ENCODE measurements at regions not wholly inside any gene's neighbourhood (a gene's known extent, or its start where the extent isn't known, plus 50 kb on each side); places are given as distances from the start of the nearest gene placed in this dataset.

GRCh38 chr12:30824311-30824710 is 69.6 kb upstream of the CAPRIN2 start:
- no peak for DNase-seq
- H3K27ac ChIP-seq (ENCODE audit: low read depth in 1 of 3, low read length in 2 of 3): no peak overlapping the region
- no peak overlapping the region for H3K4me3 ChIP-seq (ENCODE audit: low read depth in 1 of 3, low read length in 3 of 3)
- no peak for FAIRE-seq
- no peaks in the 10 kb centered on the region for H3K36me3 ChIP-seq (ENCODE audit: control insufficient read depth in 3 of 3, insufficient read depth in 2 of 3, low read depth in 1 of 3, low read length in 3 of 3)
- H3K27me3 ChIP-seq (ENCODE audit: control insufficient read depth in 3 of 3, insufficient read depth in 3 of 3, low read length in 3 of 3): peaks cover 0 to 29% (median 0%) of the 10 kb centered on the region in 3 donors
- H3K4me1 ChIP-seq (ENCODE audit: control insufficient read depth in 3 of 3, insufficient read depth in 2 of 3, low read depth in 1 of 3, low read length in 2 of 3): peaks cover 0 to 4% (median 2%) of the 10 kb centered on the region in 3 donors
- H3K9me3 ChIP-seq (ENCODE audit: control insufficient read depth in 2 of 2, insufficient read depth in 1 of 2, low read depth in 1 of 2, low read length in 1 of 2): no peaks in the 10 kb centered on the region
- 92 to 95% (median 95%) methylated on average over 5 of the region's 5 CpGs for WGBS, 3 donors

DNA sequence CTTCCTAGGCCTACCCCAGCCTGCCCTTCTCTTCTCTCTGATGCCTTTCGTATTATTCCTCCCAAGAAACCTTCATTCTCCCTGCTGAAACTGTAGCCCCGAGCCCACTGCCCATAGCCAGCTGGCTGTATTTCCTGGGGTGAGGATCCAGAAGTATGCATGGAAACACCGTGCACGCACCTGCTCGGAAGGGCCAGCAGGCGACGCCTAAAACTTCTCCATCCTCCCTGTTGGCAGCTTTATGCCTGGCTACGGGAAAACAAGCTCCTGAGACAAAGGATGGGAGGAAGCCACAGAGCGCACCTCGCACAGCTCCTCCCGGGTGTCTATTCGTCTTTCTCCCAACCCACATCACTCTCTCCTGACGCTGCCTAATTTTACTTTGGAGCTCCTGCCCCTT is 69.0 kb upstream of the CAPRIN2 start:
- Histone ChIP-seq H3K27me3 (ENCODE audit: control insufficient read depth in 3 of 3, insufficient read depth in 3 of 3, low read length in 3 of 3) (peaks cover 0 to 30% (median 0%) of the 10 kb centered on the region in 3 donors), H3K4me1 (ENCODE audit: control insufficient read depth in 3 of 3, insufficient read depth in 2 of 3, low read depth in 1 of 3, low read length in 2 of 3) (peaks cover 0 to 4% (median 2%) of the 10 kb centered on the region in 3 donors), H3K4me3 (ENCODE audit: low read depth in 1 of 3, low read length in 3 of 3) (no peak overlapping the region), H3K36me3 (ENCODE audit: control insufficient read depth in 3 of 3, insufficient read depth in 2 of 3, low read depth in 1 of 3, low read length in 3 of 3) (no peaks in the 10 kb centered on the region), H3K9me3 (ENCODE audit: control insufficient read depth in 2 of 2, insufficient read depth in 1 of 2, low read depth in 1 of 2, low read length in 1 of 2) (no peaks in the 10 kb centered on the region), H3K27ac (ENCODE audit: low read depth in 1 of 3, low read length in 2 of 3) (no peak overlapping the region)
- DNase-seq: no peak
- WGBS, 3 donors: 83 to 88% (median 85%) methylated on average over 13 of the region's 13 CpGs
- no peak for FAIRE-seq

- peaks cover 0 to 30% (median 0%) of the 10 kb centered on the region in 3 donors for H3K27me3 ChIP-seq (ENCODE audit: control insufficient read depth in 3 of 3, insufficient read depth in 3 of 3, low read length in 3 of 3)
- peak overlapping the region in 2 of 3 donors; percentile 48 to 57 for H3K27ac ChIP-seq (ENCODE audit: low read depth in 1 of 3, low read length in 2 of 3)
- FAIRE-seq: no peak
- H3K4me1 ChIP-seq (ENCODE audit: control insufficient read depth in 3 of 3, insufficient read depth in 2 of 3, low read depth in 1 of 3, low read length in 2 of 3): peaks cover 0 to 4% (median 2%) of the 10 kb centered on the region in 3 donors
- H3K9me3 ChIP-seq (ENCODE audit: control insufficient read depth in 2 of 2, insufficient read depth in 1 of 2, low read depth in 1 of 2, low read length in 1 of 2): no peaks in the 10 kb centered on the region
- H3K36me3 ChIP-seq (ENCODE audit: control insufficient read depth in 3 of 3, insufficient read depth in 2 of 3, low read depth in 1 of 3, low read length in 3 of 3): no peaks in the 10 kb centered on the region
- WGBS, 3 donors: 29 to 33% (median 32%) methylated on average over 32 of the region's 32 CpGs
- peak overlapping the region in 2 of 3 donors; percentile 37 to 48 for H3K4me3 ChIP-seq (ENCODE audit: low read depth in 1 of 3, low read length in 3 of 3)
- DNase-seq: no peak
These were observed 68.5 kb upstream of the CAPRIN2 start for GRCh38 chr12:30823156-30823699.

DNA sequence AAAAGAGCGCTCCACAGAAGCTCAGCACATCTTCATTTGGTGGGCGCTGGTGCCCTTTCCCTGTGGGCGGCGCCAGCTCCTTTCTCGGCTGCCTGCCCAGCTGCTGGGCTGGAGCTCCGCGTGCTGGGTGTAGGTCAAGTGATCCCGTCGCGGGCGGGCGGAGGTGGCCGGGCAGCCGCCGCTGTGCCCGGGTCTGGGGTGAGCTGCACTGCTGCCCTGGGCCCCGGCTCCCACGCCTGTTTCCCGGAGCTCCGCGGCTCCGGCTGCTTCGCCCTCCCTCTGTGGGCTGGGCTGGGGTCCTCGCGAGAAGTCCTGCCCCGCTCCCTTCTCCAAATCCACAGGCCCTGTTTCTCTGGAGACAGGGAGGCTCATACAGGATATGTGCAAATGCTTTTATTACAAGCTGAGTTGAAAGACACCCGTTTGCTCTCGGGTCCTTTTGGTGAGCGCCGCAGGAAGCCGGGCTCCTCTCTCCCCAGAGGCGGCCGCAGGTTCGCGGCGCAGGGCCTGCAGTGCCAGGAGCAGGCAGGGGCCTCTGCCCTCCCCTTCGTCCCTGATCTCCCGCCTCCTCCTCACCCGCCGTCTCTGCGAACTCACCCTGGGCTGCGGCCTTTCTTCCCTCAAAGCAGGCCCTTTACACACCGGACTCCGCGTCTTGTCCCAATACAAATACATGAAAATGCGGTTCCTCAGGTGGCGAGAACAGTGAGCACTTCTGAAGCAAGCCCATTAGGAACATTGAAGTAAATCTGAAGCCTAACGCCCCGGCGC is 67.8 kb upstream of the CAPRIN2 start:
- Histone ChIP-seq H3K36me3 (ENCODE audit: control insufficient read depth in 3 of 3, insufficient read depth in 2 of 3, low read depth in 1 of 3, low read length in 3 of 3) (no peaks in the 10 kb centered on the region), H3K4me3 (ENCODE audit: low read depth in 1 of 3, low read length in 3 of 3) (peak overlapping the region; percentile 36 to 48 (median 37)), H3K9me3 (ENCODE audit: control insufficient read depth in 2 of 2, insufficient read depth in 1 of 2, low read depth in 1 of 2, low read length in 1 of 2) (no peaks in the 10 kb centered on the region), H3K27ac (ENCODE audit: low read depth in 1 of 3, low read length in 2 of 3) (peak overlapping the region in 2 of 3 donors; percentile 48 to 57), H3K4me1 (ENCODE audit: control insufficient read depth in 3 of 3, insufficient read depth in 2 of 3, low read depth in 1 of 3, low read length in 2 of 3) (peaks cover 0 to 4% (median 2%) of the 10 kb centered on the region in 3 donors), H3K27me3 (ENCODE audit: control insufficient read depth in 3 of 3, insufficient read depth in 3 of 3, low read length in 3 of 3) (peaks cover 0 to 30% (median 0%) of the 10 kb centered on the region in 3 donors)
- DNase-seq (peak; percentile 49 to 66), FAIRE-seq (no peak)
- WGBS, 3 donors: 1 to 3% (median 2%) methylated on average over 33 to 50 of the region's 50 CpGs

DNA sequence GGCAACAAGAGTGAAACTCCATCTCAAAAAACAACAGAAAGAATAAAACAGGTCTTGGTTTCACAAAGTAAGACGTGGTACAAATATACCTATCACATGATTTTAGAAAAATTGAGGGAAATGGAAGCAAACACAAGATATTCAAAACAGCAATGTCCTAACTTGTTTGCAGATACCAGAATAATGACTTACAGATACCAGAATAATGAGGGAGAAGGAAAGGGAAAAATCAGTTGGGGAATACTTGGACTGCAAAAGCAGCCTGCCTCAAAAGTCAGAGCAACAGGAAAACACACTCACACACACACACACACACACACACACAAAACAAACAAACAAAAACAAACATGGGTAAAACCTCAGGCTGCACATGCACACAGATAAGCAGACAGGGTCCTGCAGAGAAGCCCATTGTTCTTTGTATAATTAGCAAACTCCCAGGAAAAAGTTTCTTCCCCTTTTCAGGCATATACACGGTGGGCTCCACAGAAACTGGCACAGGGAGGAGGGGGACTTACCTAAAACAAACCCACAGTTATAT is 65.7 kb upstream of the CAPRIN2 start:
- 36 to 57% (median 48%) methylated on average over 2 of the region's 2 CpGs for WGBS, 3 donors
- H3K27me3 ChIP-seq (ENCODE audit: control insufficient read depth in 3 of 3, insufficient read depth in 3 of 3, low read length in 3 of 3): peaks cover 0 to 30% (median 0%) of the 10 kb centered on the region in 3 donors
- peaks cover 0 to 4% (median 2%) of the 10 kb centered on the region in 3 donors for H3K4me1 ChIP-seq (ENCODE audit: control insufficient read depth in 3 of 3, insufficient read depth in 2 of 3, low read depth in 1 of 3, low read length in 2 of 3)
- no peak overlapping the region for H3K4me3 ChIP-seq (ENCODE audit: low read depth in 1 of 3, low read length in 3 of 3)
- no peaks in the 10 kb centered on the region for H3K9me3 ChIP-seq (ENCODE audit: control insufficient read depth in 2 of 2, insufficient read depth in 1 of 2, low read depth in 1 of 2, low read length in 1 of 2)
- H3K36me3 ChIP-seq (ENCODE audit: control insufficient read depth in 3 of 3, insufficient read depth in 2 of 3, low read depth in 1 of 3, low read length in 3 of 3): no peaks in the 10 kb centered on the region
- no peak for FAIRE-seq
- no peak overlapping the region for H3K27ac ChIP-seq (ENCODE audit: low read depth in 1 of 3, low read length in 2 of 3)
- DNase-seq: no peak

GRCh38 chr12:30818562-30818961 is 63.8 kb upstream of the CAPRIN2 start:
- FAIRE-seq (no peak), DNase-seq (no peak)
- Histone ChIP-seq H3K4me1 (ENCODE audit: control insufficient read depth in 3 of 3, insufficient read depth in 2 of 3, low read depth in 1 of 3, low read length in 2 of 3) (peaks cover 0 to 4% (median 2%) of the 10 kb centered on the region in 3 donors), H3K36me3 (ENCODE audit: control insufficient read depth in 3 of 3, insufficient read depth in 2 of 3, low read depth in 1 of 3, low read length in 3 of 3) (no peaks in the 10 kb centered on the region), H3K27ac (ENCODE audit: low read depth in 1 of 3, low read length in 2 of 3) (no peak overlapping the region), H3K9me3 (ENCODE audit: control insufficient read depth in 2 of 2, insufficient read depth in 1 of 2, low read depth in 1 of 2, low read length in 1 of 2) (no peaks in the 10 kb centered on the region), H3K4me3 (ENCODE audit: low read depth in 1 of 3, low read length in 3 of 3) (no peak overlapping the region), H3K27me3 (ENCODE audit: control insufficient read depth in 3 of 3, insufficient read depth in 3 of 3, low read length in 3 of 3) (peaks cover 0 to 24% (median 0%) of the 10 kb centered on the region in 3 donors)
- WGBS, 3 donors: 74 to 89% (median 85%) methylated on average over 1 of the region's 1 CpG

DNA sequence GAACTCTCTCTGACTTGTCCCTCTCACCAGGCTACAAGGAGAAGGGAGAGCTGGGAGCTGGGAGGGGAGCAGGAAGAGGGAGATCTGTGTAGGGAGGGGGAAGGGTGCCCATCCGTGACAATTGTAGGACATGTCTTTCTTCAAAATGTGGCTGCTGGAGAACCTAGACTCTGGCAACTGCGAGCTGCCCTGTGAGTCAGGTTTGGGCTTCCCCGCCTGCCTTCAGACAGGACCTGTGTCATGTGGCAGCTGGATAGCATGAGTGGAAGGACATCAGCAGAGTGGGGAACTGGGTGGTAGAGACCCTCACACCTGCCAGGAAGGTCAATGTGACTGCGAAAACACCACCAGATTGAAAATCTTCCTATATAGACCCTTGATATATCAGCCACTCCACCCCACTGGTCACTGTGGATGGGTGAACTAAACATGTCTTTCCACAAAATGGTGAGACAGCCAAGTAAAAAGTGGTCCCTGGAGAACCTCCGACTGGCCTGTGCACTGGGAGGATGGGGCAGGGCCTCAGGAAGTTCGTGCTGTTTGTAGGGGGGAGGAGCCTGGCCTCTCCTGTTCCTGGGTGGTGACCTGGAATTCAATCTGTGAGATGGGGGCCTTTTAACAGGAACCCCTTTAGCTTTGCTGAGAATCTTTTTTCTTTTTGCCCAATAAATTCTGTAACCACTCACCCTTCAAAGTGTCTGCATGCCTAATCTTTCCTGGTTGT is 62.2 kb upstream of the CAPRIN2 start:
- Histone ChIP-seq H3K27ac (ENCODE audit: low read depth in 1 of 3, low read length in 2 of 3) (no peak overlapping the region), H3K36me3 (ENCODE audit: control insufficient read depth in 3 of 3, insufficient read depth in 2 of 3, low read depth in 1 of 3, low read length in 3 of 3) (no peaks in the 10 kb centered on the region), H3K4me3 (ENCODE audit: low read depth in 1 of 3, low read length in 3 of 3) (no peak overlapping the region), H3K27me3 (ENCODE audit: control insufficient read depth in 3 of 3, insufficient read depth in 3 of 3, low read length in 3 of 3) (peaks cover 0 to 12% (median 0%) of the 10 kb centered on the region in 3 donors), H3K4me1 (ENCODE audit: control insufficient read depth in 3 of 3, insufficient read depth in 2 of 3, low read depth in 1 of 3, low read length in 2 of 3) (no peaks in the 10 kb centered on the region), H3K9me3 (ENCODE audit: control insufficient read depth in 2 of 2, insufficient read depth in 1 of 2, low read depth in 1 of 2, low read length in 1 of 2) (no peaks in the 10 kb centered on the region)
- no peak for FAIRE-seq
- no peak for DNase-seq
- 72 to 80% (median 80%) methylated on average over 6 of the region's 6 CpGs for whole genome bisulfite sequencing, 3 donors

DNA sequence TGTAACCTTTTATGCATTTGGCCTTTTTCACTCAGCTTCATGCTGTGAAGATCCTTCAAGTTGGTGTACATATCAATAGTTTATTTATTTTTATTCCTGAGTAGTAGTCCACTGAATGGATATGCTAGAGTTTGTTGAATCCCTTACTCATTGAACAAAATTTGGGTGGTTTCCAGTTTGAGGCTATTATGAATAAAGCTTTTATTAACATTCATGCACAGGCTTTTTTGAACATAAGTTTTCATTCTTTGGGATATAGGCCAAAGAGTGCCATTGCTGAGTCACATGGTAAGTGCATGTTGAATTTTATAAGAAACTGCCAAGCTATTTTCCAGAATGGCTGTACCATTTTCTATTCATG is 59.5 kb upstream of the CAPRIN2 start:
- peaks cover 0 to 3% (median 0%) of the 10 kb centered on the region in 3 donors for H3K27me3 ChIP-seq (ENCODE audit: control insufficient read depth in 3 of 3, insufficient read depth in 3 of 3, low read length in 3 of 3)
- no peak overlapping the region for H3K4me3 ChIP-seq (ENCODE audit: low read depth in 1 of 3, low read length in 3 of 3)
- no peaks in the 10 kb centered on the region for H3K4me1 ChIP-seq (ENCODE audit: control insufficient read depth in 3 of 3, insufficient read depth in 2 of 3, low read depth in 1 of 3, low read length in 2 of 3)
- H3K36me3 ChIP-seq (ENCODE audit: control insufficient read depth in 3 of 3, insufficient read depth in 2 of 3, low read depth in 1 of 3, low read length in 3 of 3): no peaks in the 10 kb centered on the region
- FAIRE-seq: no peak
- no peak for DNase-seq
- H3K27ac ChIP-seq (ENCODE audit: low read depth in 1 of 3, low read length in 2 of 3): no peak overlapping the region
- H3K9me3 ChIP-seq (ENCODE audit: control insufficient read depth in 2 of 2, insufficient read depth in 1 of 2, low read depth in 1 of 2, low read length in 1 of 2): no peaks in the 10 kb centered on the region

Measured in small intestine (tissue), 7 donors.